ENCODE measurements at regions not wholly inside any gene's neighbourhood (a gene's known extent, or its start where the extent isn't known, plus 50 kb on each side); places are given as distances from the start of the nearest gene placed in this dataset.

DNA sequence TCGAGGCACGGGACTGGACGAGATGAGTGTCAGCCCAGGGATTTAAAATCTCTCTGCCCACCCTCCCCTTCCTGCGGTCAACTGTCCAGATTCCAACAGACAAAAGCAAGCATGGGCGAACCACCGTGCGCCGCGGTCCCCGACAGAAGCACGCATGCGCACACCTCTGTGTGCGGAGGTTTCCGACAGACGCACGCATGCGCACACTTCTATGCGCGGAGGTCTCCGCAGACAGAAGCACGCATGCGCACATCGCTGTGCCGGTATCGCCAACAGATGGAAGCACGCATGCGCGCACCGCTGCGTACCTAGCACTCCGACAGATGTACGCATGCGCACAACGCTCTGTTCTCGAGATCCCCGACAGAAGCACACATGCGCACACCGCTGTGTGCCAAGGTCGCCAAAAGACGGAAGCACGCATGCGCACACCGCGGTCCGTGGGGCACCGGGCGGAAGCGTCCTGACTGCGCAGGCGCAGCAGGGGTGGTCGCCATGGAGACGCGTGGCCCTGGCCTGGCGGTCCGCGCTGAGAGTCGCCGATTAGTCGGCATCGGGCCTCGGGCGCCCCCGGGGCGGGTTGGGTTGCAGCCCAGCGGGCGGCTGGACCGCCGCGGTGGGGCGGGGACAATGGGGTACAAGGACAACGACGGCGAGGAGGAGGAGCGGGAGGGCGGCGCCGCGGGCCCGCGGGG, 57.4 kb upstream of the RPH3AL start (continued):
- TF ChIP-seq, protein P1, sequence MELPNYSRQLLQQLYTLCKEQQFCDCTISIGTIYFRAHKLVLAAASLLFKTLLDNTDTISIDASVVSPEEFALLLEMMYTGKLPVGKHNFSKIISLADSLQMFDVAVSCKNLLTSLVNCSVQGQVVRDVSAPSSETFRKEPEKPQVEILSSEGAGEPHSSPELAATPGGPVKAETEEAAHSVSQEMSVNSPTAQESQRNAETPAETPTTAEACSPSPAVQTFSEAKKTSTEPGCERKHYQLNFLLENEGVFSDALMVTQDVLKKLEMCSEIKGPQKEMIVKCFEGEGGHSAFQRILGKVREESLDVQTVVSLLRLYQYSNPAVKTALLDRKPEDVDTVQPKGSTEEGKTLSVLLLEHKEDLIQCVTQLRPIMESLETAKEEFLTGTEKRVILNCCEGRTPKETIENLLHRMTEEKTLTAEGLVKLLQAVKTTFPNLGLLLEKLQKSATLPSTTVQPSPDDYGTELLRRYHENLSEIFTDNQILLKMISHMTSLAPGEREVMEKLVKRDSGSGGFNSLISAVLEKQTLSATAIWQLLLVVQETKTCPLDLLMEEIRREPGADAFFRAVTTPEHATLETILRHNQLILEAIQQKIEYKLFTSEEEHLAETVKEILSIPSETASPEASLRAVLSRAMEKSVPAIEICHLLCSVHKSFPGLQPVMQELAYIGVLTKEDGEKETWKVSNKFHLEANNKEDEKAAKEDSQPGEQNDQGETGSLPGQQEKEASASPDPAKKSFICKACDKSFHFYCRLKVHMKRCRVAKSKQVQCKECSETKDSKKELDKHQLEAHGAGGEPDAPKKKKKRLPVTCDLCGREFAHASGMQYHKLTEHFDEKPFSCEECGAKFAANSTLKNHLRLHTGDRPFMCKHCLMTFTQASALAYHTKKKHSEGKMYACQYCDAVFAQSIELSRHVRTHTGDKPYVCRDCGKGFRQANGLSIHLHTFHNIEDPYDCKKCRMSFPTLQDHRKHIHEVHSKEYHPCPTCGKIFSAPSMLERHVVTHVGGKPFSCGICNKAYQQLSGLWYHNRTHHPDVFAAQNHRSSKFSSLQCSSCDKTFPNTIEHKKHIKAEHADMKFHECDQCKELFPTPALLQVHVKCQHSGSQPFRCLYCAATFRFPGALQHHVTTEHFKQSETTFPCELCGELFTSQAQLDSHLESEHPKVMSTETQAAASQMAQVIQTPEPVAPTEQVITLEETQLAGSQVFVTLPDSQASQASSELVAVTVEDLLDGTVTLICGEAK (IDR thresholded peaks at IDR 0.05) = no peak
- TF ChIP-seq, protein P1 (CRISPR knock-in tag; IDR thresholded peaks at IDR 0.05) = no peak
- TF ChIP-seq, protein P2, sequence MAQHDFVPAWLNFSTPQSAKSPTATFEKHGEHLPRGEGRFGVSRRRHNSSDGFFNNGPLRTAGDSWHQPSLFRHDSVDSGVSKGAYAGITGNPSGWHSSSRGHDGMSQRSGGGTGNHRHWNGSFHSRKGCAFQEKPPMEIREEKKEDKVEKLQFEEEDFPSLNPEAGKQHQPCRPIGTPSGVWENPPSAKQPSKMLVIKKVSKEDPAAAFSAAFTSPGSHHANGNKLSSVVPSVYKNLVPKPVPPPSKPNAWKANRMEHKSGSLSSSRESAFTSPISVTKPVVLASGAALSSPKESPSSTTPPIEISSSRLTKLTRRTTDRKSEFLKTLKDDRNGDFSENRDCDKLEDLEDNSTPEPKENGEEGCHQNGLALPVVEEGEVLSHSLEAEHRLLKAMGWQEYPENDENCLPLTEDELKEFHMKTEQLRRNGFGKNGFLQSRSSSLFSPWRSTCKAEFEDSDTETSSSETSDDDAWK (CRISPR knock-in tag; IDR thresholded peaks at IDR 0.05) = no peak
- TF ChIP-seq FOXP1 (IDR thresholded peaks at IDR 0.05) = no peak
- no peak for TF ChIP-seq FOXP1 (CRISPR knock-in tag; IDR thresholded peaks at IDR 0.05)
- TF ChIP-seq, protein P3, sequence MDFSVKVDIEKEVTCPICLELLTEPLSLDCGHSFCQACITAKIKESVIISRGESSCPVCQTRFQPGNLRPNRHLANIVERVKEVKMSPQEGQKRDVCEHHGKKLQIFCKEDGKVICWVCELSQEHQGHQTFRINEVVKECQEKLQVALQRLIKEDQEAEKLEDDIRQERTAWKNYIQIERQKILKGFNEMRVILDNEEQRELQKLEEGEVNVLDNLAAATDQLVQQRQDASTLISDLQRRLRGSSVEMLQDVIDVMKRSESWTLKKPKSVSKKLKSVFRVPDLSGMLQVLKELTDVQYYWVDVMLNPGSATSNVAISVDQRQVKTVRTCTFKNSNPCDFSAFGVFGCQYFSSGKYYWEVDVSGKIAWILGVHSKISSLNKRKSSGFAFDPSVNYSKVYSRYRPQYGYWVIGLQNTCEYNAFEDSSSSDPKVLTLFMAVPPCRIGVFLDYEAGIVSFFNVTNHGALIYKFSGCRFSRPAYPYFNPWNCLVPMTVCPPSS (IDR thresholded peaks at IDR 0.05) = no peak
- TF ChIP-seq, protein P4, sequence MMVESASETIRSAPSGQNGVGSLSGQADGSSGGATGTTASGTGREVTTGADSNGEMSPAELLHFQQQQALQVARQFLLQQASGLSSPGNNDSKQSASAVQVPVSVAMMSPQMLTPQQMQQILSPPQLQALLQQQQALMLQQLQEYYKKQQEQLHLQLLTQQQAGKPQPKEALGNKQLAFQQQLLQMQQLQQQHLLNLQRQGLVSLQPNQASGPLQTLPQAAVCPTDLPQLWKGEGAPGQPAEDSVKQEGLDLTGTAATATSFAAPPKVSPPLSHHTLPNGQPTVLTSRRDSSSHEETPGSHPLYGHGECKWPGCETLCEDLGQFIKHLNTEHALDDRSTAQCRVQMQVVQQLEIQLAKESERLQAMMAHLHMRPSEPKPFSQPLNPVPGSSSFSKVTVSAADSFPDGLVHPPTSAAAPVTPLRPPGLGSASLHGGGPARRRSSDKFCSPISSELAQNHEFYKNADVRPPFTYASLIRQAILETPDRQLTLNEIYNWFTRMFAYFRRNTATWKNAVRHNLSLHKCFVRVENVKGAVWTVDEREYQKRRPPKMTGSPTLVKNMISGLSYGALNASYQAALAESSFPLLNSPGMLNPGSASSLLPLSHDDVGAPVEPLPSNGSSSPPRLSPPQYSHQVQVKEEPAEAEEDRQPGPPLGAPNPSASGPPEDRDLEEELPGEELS (CRISPR knock-in tag; IDR thresholded peaks at IDR 0.05) = no peak
- TF ChIP-seq, protein P5, sequence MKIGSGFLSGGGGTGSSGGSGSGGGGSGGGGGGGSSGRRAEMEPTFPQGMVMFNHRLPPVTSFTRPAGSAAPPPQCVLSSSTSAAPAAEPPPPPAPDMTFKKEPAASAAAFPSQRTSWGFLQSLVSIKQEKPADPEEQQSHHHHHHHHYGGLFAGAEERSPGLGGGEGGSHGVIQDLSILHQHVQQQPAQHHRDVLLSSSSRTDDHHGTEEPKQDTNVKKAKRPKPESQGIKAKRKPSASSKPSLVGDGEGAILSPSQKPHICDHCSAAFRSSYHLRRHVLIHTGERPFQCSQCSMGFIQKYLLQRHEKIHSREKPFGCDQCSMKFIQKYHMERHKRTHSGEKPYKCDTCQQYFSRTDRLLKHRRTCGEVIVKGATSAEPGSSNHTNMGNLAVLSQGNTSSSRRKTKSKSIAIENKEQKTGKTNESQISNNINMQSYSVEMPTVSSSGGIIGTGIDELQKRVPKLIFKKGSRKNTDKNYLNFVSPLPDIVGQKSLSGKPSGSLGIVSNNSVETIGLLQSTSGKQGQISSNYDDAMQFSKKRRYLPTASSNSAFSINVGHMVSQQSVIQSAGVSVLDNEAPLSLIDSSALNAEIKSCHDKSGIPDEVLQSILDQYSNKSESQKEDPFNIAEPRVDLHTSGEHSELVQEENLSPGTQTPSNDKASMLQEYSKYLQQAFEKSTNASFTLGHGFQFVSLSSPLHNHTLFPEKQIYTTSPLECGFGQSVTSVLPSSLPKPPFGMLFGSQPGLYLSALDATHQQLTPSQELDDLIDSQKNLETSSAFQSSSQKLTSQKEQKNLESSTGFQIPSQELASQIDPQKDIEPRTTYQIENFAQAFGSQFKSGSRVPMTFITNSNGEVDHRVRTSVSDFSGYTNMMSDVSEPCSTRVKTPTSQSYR (CRISPR knock-in tag; IDR thresholded peaks at IDR 0.05; ENCODE audit: borderline replicate concordance) = no peak
- no peak for TF ChIP-seq ZNF773 (CRISPR knock-in tag; IDR thresholded peaks at IDR 0.05; ENCODE audit: borderline replicate concordance)
- TF ChIP-seq ZFYVE20 (CRISPR knock-in tag; IDR thresholded peaks at IDR 0.05; ENCODE audit: borderline replicate concordance, low read depth) = no peak
- TF ChIP-seq ZNF263 (CRISPR knock-in tag; IDR thresholded peaks at IDR 0.05) = no peak; the same call in 1 of the 2 replicates
- no peak for TF ChIP-seq ZFP90 (CRISPR knock-in tag; IDR thresholded peaks at IDR 0.05; ENCODE audit: borderline replicate concordance)
- no peak for TF ChIP-seq ZNF678 (CRISPR knock-in tag; IDR thresholded peaks at IDR 0.05)

Data from HepG2 (cell line).